WTC11 (cell line): ENCODE measurements at regions not wholly inside any gene's neighbourhood (a gene's known extent, or its start where the extent isn't known, plus 50 kb on each side); places are given as distances from the start of the nearest gene placed in this dataset.

Experiments used
- ATAC-seq: fragments of 200-7000 bp; cut with Tn5 transposase; 2 replicates; pipeline ENCODE4 v1.10.0; 2021; ENCODE audit warnings: mild to moderate bottlenecking, moderate library complexity
- CTCF ChIA-PET: fragments of 300-600 bp; sonication (Branson Sonifier 250); formaldehyde crosslinking; loops from one replicate; lab custom pipeline; 2021; ENCODE audit warnings: antibody characterized with exemption; lab: Charles Lee
- POLR2A ChIA-PET: fragments of 350-600 bp; sonication (Branson Sonifier 250); formaldehyde crosslinking; loops from one replicate; lab custom pipeline; 2021; ENCODE audit warnings: antibody characterized with exemption; lab: Charles Lee
- DNase-seq: peaks from one replicate; pipeline ENCODE4 v3.0.0; 2021; ENCODE audit warnings: low spot score
- H3K27ac Mint-ChIP-seq: 2 replicates; pipeline ENCODE4 v1.8.0; 2021; ENCODE audit warnings: mixed read lengths
- H3K27me3 Mint-ChIP-seq: 2 replicates; pipeline ENCODE4 v1.8.0; 2021; ENCODE audit warnings: low read depth, mild to moderate bottlenecking, moderate library complexity, mixed read lengths
- H3K36me3 Mint-ChIP-seq: 2 replicates; pipeline ENCODE4 v1.8.0; 2021; ENCODE audit warnings: mixed read lengths
- H3K4me1 Mint-ChIP-seq: 2 replicates; pipeline ENCODE4 v1.8.0; 2022; ENCODE audit warnings: mixed read lengths
- H3K4me3 Mint-ChIP-seq: 2 replicates; pipeline ENCODE4 v1.8.0; 2021; ENCODE audit warnings: mild to moderate bottlenecking, moderate library complexity, mixed read lengths
- H3K9me3 Mint-ChIP-seq: 2 replicates; pipeline ENCODE4 v1.8.0; 2021; ENCODE audit warnings: mixed read lengths
- ATF1 ChIP-seq: sonication (generic); formaldehyde crosslinking; IDR thresholded peaks from 2 replicates; pipeline ENCODE4 v1.8.1; 2023; ENCODE audit warnings: mild to moderate bottlenecking, moderate library complexity, missing genetic modification reagents
- EMX1 ChIP-seq: fragments of 250-450 bp; sonication (Bioruptor Pico); IDR thresholded peaks from 2 replicates; pipeline ENCODE4 v1.8.0; 2021; ENCODE audit warnings: mild to moderate bottlenecking
- ESRRA ChIP-seq: sonication (generic); formaldehyde crosslinking; IDR thresholded peaks from 2 replicates; pipeline ENCODE4 v1.8.1; 2022; ENCODE audit warnings: mild to moderate bottlenecking, missing genetic modification reagents, borderline replicate concordance
- FOXJ3 ChIP-seq: sonication (generic); formaldehyde crosslinking; IDR thresholded peaks from 2 replicates; pipeline ENCODE4 v1.9.0; 2021; ENCODE audit warnings: missing genetic modification reagents, mild to moderate bottlenecking, borderline replicate concordance
- IRF2 ChIP-seq: sonication (generic); formaldehyde crosslinking; IDR thresholded peaks from 2 replicates; pipeline ENCODE4 v1.8.0; 2022; ENCODE audit warnings: low read depth, missing genetic modification reagents, borderline replicate concordance
- JAZF1 ChIP-seq: fragments of 250-450 bp; sonication (Bioruptor Pico); IDR thresholded peaks from 2 replicates; pipeline ENCODE4 v1.9.0; 2021; ENCODE audit warnings: moderate library complexity, mild to moderate bottlenecking, inconsistent platforms
- NFATC4 ChIP-seq: fragments of 250-450 bp; sonication (Bioruptor Pico); IDR thresholded peaks from 2 replicates; pipeline ENCODE4 v1.9.0; 2021; ENCODE audit warnings: mild to moderate bottlenecking
- NR2C2 ChIP-seq: sonication (generic); formaldehyde crosslinking; IDR thresholded peaks from 2 replicates; pipeline ENCODE4 v1.8.0; 2022; ENCODE audit warnings: mild to moderate bottlenecking, missing genetic modification reagents
- PRRX2 ChIP-seq: fragments of 250-450 bp; sonication (Bioruptor Pico); IDR thresholded peaks from 2 replicates; pipeline ENCODE4 v1.8.0; 2021; ENCODE audit warnings: mild to moderate bottlenecking
- RELA ChIP-seq: sonication (generic); formaldehyde crosslinking; IDR thresholded peaks from 2 replicates; pipeline ENCODE4 v1.8.1; 2022; ENCODE audit warnings: missing genetic modification reagents, mild to moderate bottlenecking, borderline replicate concordance
- SMAD3 ChIP-seq: sonication (generic); formaldehyde crosslinking; IDR thresholded peaks from 2 replicates; pipeline ENCODE4 v1.8.0; 2022; ENCODE audit warnings: missing genetic modification reagents, mild to moderate bottlenecking, borderline replicate concordance
- ZBTB21 ChIP-seq: sonication (generic); formaldehyde crosslinking; IDR thresholded peaks from 2 replicates; pipeline ENCODE4 v1.8.1; 2023; ENCODE audit warnings: mild to moderate bottlenecking, missing genetic modification reagents, borderline replicate concordance
- ZNF263 ChIP-seq: sonication (generic); formaldehyde crosslinking; IDR thresholded peaks from 2 replicates; pipeline ENCODE4 v1.8.1; 2022; ENCODE audit warnings: low read depth, mild to moderate bottlenecking, moderate library complexity, missing genetic modification reagents
- ZNF317 ChIP-seq: sonication (generic); formaldehyde crosslinking; IDR thresholded peaks from 2 replicates; pipeline ENCODE4 v1.8.1; 2023; ENCODE audit warnings: low read depth, mild to moderate bottlenecking, moderate library complexity, missing genetic modification reagents, borderline replicate concordance
- ZNF396 ChIP-seq: fragments of 250-450 bp; sonication (Bioruptor Pico); IDR thresholded peaks from 2 replicates; pipeline ENCODE4 v1.8.0; 2021; ENCODE audit warnings: mild to moderate bottlenecking, moderate library complexity, borderline replicate concordance
- ZNF416 ChIP-seq: fragments of 250-450 bp; sonication (Bioruptor Pico); IDR thresholded peaks from 2 replicates; pipeline ENCODE4 v1.9.0; 2021; ENCODE audit warnings: mild to moderate bottlenecking, inconsistent platforms
- TF ChIP-seq, protein P1 (sequence below): sonication (generic); formaldehyde crosslinking; IDR thresholded peaks from 2 replicates; pipeline ENCODE4 v1.8.0; 2022; ENCODE audit warnings: mild to moderate bottlenecking, missing genetic modification reagents
- TF ChIP-seq, protein P2 (sequence below): fragments of 250-450 bp; sonication (Bioruptor Pico); IDR thresholded peaks from 2 replicates; pipeline ENCODE4 v1.9.0; 2021; ENCODE audit warnings: mild to moderate bottlenecking, borderline replicate concordance
- TF ChIP-seq, protein P3 (sequence below): sonication (generic); formaldehyde crosslinking; IDR thresholded peaks from 2 replicates; pipeline ENCODE4 v1.8.1; 2023; ENCODE audit warnings: mild to moderate bottlenecking, missing genetic modification reagents
- TF ChIP-seq, protein P4 (sequence below): sonication (generic); formaldehyde crosslinking; IDR thresholded peaks from 2 replicates; pipeline ENCODE4 v1.8.1; 2022; ENCODE audit warnings: missing genetic modification reagents, borderline replicate concordance
- TF ChIP-seq, protein P5 (sequence below): sonication (generic); formaldehyde crosslinking; IDR thresholded peaks from 2 replicates; pipeline ENCODE4 v1.8.0; 2022; ENCODE audit warnings: missing genetic modification reagents
- TF ChIP-seq, protein P6 (sequence below): sonication (generic); formaldehyde crosslinking; IDR thresholded peaks from 2 replicates; pipeline ENCODE4 v1.8.1; 2022; ENCODE audit warnings: mild to moderate bottlenecking, moderate library complexity, missing genetic modification reagents

DNA sequence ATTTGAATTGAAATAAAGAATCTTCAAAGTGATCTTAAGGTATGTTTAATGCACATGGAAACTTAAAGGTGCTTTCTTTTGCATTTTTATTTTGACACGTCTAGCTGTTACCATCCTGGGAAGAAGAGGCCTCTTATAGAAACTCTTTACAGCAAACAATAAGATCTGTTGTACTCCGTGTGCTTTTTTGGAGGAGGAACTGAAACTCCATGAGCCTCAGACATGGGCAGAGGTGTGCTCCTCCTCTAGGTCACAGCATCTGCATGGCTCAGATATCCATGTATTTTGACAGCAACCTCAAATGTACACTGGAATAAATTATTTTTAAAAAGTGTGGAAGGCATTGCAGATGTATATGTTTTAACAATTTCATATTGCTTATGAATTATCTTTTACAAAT, 783.3 kb upstream of the SALL3 start:
- ChIA-PET CTCF (no interaction called here), POLR2A (no interaction called here)
- H3K4me3 Mint-ChIP-seq = no peak overlapping the region
- no peak for ATAC-seq
- H3K9me3 Mint-ChIP-seq = peaks cover 61% of the 10 kb centered on the region
- no peaks in the 10 kb centered on the region; the same call in 1 of the 2 replicates for H3K27me3 Mint-ChIP-seq
- H3K27ac Mint-ChIP-seq = no peak overlapping the region
- no peak for DNase-seq
- no peak for TF ChIP-seq ZNF396 (CRISPR knock-in tag)
- no peak for TF ChIP-seq JAZF1 (CRISPR knock-in tag)
- TF ChIP-seq IRF2 (CRISPR knock-in tag) = no peak
- no peak for TF ChIP-seq EMX1 (CRISPR knock-in tag)
- TF ChIP-seq ZBTB21 = no peak
- TF ChIP-seq ATF1 (CRISPR knock-in tag) = no peak
- TF ChIP-seq, protein P1, sequence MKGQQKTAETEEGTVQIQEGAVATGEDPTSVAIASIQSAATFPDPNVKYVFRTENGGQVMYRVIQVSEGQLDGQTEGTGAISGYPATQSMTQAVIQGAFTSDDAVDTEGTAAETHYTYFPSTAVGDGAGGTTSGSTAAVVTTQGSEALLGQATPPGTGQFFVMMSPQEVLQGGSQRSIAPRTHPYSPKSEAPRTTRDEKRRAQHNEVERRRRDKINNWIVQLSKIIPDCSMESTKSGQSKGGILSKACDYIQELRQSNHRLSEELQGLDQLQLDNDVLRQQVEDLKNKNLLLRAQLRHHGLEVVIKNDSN = no peak
- no peak for TF ChIP-seq FOXJ3
- no peak for TF ChIP-seq ZNF263 (CRISPR knock-in tag)
- no peak for TF ChIP-seq ESRRA (CRISPR knock-in tag)
- TF ChIP-seq SMAD3 (CRISPR knock-in tag) = no peak
- TF ChIP-seq, protein P2, sequence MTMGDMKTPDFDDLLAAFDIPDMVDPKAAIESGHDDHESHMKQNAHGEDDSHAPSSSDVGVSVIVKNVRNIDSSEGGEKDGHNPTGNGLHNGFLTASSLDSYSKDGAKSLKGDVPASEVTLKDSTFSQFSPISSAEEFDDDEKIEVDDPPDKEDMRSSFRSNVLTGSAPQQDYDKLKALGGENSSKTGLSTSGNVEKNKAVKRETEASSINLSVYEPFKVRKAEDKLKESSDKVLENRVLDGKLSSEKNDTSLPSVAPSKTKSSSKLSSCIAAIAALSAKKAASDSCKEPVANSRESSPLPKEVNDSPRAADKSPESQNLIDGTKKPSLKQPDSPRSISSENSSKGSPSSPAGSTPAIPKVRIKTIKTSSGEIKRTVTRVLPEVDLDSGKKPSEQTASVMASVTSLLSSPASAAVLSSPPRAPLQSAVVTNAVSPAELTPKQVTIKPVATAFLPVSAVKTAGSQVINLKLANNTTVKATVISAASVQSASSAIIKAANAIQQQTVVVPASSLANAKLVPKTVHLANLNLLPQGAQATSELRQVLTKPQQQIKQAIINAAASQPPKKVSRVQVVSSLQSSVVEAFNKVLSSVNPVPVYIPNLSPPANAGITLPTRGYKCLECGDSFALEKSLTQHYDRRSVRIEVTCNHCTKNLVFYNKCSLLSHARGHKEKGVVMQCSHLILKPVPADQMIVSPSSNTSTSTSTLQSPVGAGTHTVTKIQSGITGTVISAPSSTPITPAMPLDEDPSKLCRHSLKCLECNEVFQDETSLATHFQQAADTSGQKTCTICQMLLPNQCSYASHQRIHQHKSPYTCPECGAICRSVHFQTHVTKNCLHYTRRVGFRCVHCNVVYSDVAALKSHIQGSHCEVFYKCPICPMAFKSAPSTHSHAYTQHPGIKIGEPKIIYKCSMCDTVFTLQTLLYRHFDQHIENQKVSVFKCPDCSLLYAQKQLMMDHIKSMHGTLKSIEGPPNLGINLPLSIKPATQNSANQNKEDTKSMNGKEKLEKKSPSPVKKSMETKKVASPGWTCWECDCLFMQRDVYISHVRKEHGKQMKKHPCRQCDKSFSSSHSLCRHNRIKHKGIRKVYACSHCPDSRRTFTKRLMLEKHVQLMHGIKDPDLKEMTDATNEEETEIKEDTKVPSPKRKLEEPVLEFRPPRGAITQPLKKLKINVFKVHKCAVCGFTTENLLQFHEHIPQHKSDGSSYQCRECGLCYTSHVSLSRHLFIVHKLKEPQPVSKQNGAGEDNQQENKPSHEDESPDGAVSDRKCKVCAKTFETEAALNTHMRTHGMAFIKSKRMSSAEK = no peak
- no peak for TF ChIP-seq ZNF416 (CRISPR knock-in tag)
- no peak for TF ChIP-seq RELA (CRISPR knock-in tag)
- no peak for TF ChIP-seq NR2C2 (CRISPR knock-in tag)
- no peak for TF ChIP-seq ZNF317 (CRISPR knock-in tag)
- TF ChIP-seq, protein P3, sequence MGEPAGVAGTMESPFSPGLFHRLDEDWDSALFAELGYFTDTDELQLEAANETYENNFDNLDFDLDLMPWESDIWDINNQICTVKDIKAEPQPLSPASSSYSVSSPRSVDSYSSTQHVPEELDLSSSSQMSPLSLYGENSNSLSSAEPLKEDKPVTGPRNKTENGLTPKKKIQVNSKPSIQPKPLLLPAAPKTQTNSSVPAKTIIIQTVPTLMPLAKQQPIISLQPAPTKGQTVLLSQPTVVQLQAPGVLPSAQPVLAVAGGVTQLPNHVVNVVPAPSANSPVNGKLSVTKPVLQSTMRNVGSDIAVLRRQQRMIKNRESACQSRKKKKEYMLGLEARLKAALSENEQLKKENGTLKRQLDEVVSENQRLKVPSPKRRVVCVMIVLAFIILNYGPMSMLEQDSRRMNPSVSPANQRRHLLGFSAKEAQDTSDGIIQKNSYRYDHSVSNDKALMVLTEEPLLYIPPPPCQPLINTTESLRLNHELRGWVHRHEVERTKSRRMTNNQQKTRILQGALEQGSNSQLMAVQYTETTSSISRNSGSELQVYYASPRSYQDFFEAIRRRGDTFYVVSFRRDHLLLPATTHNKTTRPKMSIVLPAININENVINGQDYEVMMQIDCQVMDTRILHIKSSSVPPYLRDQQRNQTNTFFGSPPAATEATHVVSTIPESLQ (CRISPR knock-in tag) = no peak
- no peak for TF ChIP-seq PRRX2 (CRISPR knock-in tag)
- TF ChIP-seq, protein P4, sequence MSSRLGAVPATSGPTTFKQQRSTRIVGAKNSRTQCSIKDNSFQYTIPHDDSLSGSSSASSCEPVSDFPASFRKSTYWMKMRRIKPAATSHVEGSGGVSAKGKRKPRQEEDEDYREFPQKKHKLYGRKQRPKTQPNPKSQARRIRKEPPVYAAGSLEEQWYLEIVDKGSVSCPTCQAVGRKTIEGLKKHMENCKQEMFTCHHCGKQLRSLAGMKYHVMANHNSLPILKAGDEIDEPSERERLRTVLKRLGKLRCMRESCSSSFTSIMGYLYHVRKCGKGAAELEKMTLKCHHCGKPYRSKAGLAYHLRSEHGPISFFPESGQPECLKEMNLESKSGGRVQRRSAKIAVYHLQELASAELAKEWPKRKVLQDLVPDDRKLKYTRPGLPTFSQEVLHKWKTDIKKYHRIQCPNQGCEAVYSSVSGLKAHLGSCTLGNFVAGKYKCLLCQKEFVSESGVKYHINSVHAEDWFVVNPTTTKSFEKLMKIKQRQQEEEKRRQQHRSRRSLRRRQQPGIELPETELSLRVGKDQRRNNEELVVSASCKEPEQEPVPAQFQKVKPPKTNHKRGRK = no peak
- TF ChIP-seq, all 79 proteins: peak for 0
- Mint-ChIP-seq H3K4me1 (no peaks in the 10 kb centered on the region), H3K36me3 (peaks cover 37% of the 10 kb centered on the region)

DNA sequence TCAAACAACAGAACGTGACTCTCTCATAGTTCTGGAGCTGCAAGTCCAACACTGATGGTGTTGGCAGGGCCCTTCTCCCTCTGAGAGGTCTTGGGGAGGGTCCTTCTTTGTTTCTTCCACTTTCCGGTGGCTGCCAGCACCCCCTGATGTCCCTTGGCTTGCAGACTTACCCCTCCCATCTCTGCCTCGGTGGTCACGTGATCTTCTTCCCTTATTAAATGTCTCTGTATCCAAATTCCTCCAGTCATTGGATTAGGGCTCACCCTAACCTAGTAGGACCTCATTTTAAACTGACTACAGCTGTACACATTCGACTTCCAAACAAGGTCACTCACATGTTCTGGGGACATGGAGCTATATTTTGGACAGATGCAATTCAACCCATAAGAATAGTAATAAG, 780.6 kb upstream of the SALL3 start:
- ChIA-PET CTCF (no interaction called here), POLR2A (no interaction called here)
- peaks cover 1% of the 10 kb centered on the region; the same call in 1 of the 2 replicates for H3K4me1 Mint-ChIP-seq
- ATAC-seq (no peak), DNase-seq (no peak)
- no peak overlapping the region for H3K27ac Mint-ChIP-seq
- no peak overlapping the region for H3K4me3 Mint-ChIP-seq
- H3K27me3 Mint-ChIP-seq = no peaks in the 10 kb centered on the region; the same call in 1 of the 2 replicates
- peaks cover 64% of the 10 kb centered on the region for H3K9me3 Mint-ChIP-seq
- peaks cover 52% of the 10 kb centered on the region for H3K36me3 Mint-ChIP-seq
- TF ChIP-seq, protein P5, sequence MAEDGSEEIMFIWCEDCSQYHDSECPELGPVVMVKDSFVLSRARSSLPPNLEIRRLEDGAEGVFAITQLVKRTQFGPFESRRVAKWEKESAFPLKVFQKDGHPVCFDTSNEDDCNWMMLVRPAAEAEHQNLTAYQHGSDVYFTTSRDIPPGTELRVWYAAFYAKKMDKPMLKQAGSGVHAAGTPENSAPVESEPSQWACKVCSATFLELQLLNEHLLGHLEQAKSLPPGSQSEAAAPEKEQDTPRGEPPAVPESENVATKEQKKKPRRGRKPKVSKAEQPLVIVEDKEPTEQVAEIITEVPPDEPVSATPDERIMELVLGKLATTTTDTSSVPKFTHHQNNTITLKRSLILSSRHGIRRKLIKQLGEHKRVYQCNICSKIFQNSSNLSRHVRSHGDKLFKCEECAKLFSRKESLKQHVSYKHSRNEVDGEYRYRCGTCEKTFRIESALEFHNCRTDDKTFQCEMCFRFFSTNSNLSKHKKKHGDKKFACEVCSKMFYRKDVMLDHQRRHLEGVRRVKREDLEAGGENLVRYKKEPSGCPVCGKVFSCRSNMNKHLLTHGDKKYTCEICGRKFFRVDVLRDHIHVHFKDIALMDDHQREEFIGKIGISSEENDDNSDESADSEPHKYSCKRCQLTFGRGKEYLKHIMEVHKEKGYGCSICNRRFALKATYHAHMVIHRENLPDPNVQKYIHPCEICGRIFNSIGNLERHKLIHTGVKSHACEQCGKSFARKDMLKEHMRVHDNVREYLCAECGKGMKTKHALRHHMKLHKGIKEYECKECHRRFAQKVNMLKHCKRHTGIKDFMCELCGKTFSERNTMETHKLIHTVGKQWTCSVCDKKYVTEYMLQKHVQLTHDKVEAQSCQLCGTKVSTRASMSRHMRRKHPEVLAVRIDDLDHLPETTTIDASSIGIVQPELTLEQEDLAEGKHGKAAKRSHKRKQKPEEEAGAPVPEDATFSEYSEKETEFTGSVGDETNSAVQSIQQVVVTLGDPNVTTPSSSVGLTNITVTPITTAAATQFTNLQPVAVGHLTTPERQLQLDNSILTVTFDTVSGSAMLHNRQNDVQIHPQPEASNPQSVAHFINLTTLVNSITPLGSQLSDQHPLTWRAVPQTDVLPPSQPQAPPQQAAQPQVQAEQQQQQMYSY (CRISPR knock-in tag) = no peak
- no peak for TF ChIP-seq ESRRA (CRISPR knock-in tag)
- no peak for TF ChIP-seq ATF1 (CRISPR knock-in tag)
- TF ChIP-seq NFATC4 = no peak
- TF ChIP-seq, protein P6, sequence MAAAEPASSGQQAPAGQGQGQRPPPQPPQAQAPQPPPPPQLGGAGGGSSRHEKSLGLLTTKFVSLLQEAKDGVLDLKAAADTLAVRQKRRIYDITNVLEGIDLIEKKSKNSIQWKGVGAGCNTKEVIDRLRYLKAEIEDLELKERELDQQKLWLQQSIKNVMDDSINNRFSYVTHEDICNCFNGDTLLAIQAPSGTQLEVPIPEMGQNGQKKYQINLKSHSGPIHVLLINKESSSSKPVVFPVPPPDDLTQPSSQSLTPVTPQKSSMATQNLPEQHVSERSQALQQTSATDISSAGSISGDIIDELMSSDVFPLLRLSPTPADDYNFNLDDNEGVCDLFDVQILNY = no peak
